AG09319 (cell line): ENCODE measurements at regions not wholly inside any gene's neighbourhood (a gene's known extent, or its start where the extent isn't known, plus 50 kb on each side); places are given as distances from the start of the nearest gene placed in this dataset.

Experiments used
- DNase-seq: peaks from one replicate; pipeline ENCODE4 v3.0.0-alpha.2; 2010; ENCODE audit warnings: low read depth; ENCODE audit errors: extremely low read depth
- TF ChIP-seq, protein P1 (sequence below): IDR thresholded peaks from 2 replicates; pipeline ENCODE4 v1.5.1; 2011; ENCODE audit warnings: low read depth, mild to moderate bottlenecking, inconsistent platforms, low read length, moderate library complexity

DNA sequence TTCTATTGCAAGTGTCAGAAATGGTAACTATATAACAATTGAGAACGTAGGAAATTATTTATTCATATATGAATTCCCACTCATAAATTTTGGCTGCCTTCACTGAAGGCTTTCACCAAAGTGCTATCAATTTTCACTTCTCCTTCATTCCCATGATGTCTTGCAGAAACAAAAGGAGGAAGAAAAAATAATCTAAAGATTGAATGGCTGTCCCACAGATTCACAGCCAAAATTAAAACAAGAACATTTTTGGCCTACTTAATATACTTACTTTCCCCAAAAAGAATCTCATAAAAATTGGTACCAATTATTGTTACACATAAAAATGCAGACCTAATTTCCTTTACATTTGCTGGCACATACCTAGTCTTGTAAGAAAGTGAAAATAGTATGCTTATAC, 616.1 kb downstream of the CD109 start:
- no peak for DNase-seq
- TF ChIP-seq, protein P1, sequence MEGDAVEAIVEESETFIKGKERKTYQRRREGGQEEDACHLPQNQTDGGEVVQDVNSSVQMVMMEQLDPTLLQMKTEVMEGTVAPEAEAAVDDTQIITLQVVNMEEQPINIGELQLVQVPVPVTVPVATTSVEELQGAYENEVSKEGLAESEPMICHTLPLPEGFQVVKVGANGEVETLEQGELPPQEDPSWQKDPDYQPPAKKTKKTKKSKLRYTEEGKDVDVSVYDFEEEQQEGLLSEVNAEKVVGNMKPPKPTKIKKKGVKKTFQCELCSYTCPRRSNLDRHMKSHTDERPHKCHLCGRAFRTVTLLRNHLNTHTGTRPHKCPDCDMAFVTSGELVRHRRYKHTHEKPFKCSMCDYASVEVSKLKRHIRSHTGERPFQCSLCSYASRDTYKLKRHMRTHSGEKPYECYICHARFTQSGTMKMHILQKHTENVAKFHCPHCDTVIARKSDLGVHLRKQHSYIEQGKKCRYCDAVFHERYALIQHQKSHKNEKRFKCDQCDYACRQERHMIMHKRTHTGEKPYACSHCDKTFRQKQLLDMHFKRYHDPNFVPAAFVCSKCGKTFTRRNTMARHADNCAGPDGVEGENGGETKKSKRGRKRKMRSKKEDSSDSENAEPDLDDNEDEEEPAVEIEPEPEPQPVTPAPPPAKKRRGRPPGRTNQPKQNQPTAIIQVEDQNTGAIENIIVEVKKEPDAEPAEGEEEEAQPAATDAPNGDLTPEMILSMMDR: no peak

DNA sequence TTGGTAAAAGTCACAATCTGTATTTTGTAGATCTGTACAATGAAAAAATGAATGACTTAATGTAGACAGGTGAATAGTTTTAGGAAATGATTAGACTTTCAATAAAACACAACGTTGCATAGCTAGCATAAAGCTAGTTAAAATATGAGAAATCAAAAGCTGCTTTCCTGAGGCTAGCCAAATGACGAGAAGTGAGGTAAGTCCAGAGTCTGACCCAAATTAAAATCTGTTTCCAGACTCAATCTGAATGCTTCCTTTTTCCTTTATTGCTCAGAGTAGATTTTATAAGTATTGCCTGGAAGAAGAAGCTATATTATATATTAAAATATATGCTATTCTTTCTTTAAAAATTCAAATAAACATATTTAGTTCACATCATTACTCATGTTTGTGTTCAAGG, 615.4 kb downstream of the CD109 start:
- no peak for DNase-seq
- TF ChIP-seq, protein P1: no peak

DNA sequence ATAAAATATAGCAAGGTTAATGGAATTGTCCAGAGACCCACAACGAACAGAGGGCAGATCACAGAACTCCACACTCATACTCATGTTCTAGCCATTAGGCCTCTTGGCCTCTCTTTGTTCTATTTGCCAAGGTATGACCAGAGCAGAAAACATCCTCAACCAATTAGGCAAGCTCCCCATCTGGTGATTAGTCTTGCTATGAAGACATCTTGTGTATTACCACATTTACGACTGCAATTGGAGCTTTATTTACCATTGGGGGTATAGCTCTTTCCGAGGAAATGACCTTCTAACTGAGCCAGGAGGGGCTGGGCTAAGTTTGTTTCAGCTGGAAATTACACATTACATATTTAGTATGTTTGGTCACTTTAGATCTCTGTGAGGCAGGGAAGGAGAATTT, 593.9 kb downstream of the CD109 start:
- TF ChIP-seq, protein P1: no peak
- peak; percentile 86 for DNase-seq

DNA sequence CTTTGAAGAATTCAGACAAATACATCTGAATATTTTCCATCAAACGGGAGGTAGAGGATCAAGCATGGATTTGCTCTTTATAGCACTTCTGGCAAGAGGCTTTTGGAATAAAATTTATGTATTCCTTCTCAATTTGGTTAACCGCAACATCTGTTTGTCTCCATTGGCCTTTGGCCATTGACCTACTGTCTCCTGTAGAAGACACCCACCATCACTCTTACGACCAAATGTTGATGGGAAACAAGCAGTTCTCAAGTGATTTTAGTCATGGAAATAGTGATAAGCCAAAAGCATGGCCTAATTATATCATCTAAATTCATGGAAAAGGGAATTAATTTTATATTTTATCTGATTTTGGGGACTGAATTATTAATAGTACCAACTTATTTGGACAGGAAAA, 591.9 kb downstream of the CD109 start:
- TF ChIP-seq, protein P1: no peak
- no peak for DNase-seq

DNA sequence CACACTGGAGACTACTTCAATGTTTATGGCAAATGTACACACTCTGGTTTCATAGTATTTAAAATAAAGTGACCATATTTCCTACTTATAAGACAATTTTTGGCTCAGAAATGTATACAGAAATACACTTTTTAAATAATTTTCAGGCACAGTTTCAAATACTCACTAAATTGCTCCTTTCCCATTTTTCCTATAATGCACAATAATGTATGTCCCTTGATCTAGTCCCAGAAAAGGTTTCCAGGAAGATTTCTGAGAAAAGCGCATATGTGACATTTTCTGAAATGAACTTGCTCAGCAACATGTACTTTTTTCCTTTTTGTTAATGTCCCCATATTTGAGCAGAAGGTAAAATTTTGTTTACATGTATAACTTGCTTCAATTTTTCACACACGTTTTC, 591.4 kb downstream of the CD109 start:
- TF ChIP-seq, protein P1: no peak
- DNase-seq: no peak

DNA sequence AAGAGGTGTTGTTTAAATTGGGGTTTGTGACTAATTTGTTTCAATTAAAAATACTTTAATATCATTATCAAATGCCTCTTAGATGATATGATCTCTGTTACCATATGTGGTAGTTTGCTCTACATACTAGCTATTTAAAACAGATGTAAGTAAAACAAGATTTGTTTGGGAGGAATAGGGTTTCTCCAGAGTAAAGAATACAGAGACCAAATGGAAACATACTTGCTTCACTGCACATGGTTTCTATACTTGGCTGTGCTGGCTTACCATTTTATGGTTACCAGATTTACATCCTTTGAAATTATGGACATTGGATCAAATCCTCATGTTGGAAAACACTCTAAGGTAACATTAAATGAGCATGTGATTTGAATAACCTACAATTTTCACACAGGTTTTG, 588.3 kb downstream of the CD109 start:
- no peak for DNase-seq
- TF ChIP-seq, protein P1: no peak

DNA sequence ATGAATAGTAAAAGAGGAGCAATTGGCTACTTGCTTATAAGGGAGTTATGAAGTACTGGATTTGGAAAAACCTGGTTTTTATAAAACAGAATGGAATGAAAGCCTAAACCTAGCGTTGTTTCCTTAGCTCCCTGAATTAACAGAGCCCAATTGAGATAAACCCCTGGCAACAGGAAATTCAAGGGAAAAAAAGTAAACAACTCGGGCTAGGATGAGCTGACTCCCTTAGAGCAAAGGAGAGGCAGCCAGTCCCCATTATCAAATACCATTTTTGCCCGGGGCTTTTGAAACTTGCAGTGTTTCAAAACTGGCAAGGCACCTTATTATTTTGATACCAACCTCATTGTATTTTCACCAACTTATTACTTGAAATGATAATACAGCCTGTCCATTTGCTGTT, 587.5 kb downstream of the CD109 start:
- no peak for DNase-seq
- TF ChIP-seq, protein P1: no peak
